ENCODE measurements at regions not wholly inside any gene's neighbourhood (a gene's known extent, or its start where the extent isn't known, plus 50 kb on each side); places are given as distances from the start of the nearest gene placed in this dataset.

- TF ChIP-seq CBX3 (IDR thresholded peaks at IDR 0.05; ENCODE audit: borderline replicate concordance in 1 of 2, low read length in 2 of 2), result 0 out of 3 replicates have a peak, but pooled peaks of 1 of the 2 experiments have one; percentile 44
- no peak for TF ChIP-seq CHD4 (IDR thresholded peaks at IDR 0.05; ENCODE audit: insufficient read depth, insufficient replicate concordance, low read depth, low read length, poor library complexity, severe bottlenecking)
- TF ChIP-seq RCOR1 (IDR thresholded peaks at IDR 0.05; ENCODE audit: borderline replicate concordance in 1 of 2, low read depth in 2 of 2, low read length in 2 of 2), result peak in 1 of 2 experiments; percentile 11; a peak in 1 of 4 replicates
- TF ChIP-seq ZNF696 (CRISPR knock-in tag; conservative IDR thresholded peaks at IDR 0.05), result no peak
- TF ChIP-seq TSHZ1 (CRISPR knock-in tag; IDR thresholded peaks at IDR 0.05), result no peak
- no peak for TF ChIP-seq BCLAF1 (IDR thresholded peaks at IDR 0.05; ENCODE audit: borderline replicate concordance in 1 of 2, control insufficient read depth in 1 of 2, low read depth in 2 of 2, low read length in 1 of 2)
- no peak for TF ChIP-seq GTF2A2 (tag; IDR thresholded peaks at IDR 0.05)
- no peak for TF ChIP-seq POLR2H (tag; IDR thresholded peaks at IDR 0.05; ENCODE audit: low read depth)
- TF ChIP-seq SMARCB1 (IDR thresholded peaks at IDR 0.05; ENCODE audit: insufficient read length, low read depth), result no peak
- peak; percentile 73 for TF ChIP-seq BCOR (IDR thresholded peaks at IDR 0.05)
- no peak for TF ChIP-seq MAFK (IDR thresholded peaks at IDR 0.05; ENCODE audit: low read length)
- no peak for TF ChIP-seq ZNF134 (CRISPR knock-in tag; conservative IDR thresholded peaks at IDR 0.05)
- TF ChIP-seq CTCF (IDR thresholded peaks at IDR 0.05 in 2 of 3, conservative IDR thresholded peaks at IDR 0.05 in 1 of 3; ENCODE audit: insufficient read depth in 2 of 3, low read depth in 1 of 3, low read length in 3 of 3), result no peak
- TF ChIP-seq ZNF24 (IDR thresholded peaks at IDR 0.05), result no peak
- TF ChIP-seq MIER1 (IDR thresholded peaks at IDR 0.05; ENCODE audit: low read depth), result no peak
- no peak for TF ChIP-seq DACH1 (IDR thresholded peaks at IDR 0.05; ENCODE audit: partially characterized antibody)
- TF ChIP-seq CREB1 (IDR thresholded peaks at IDR 0.05), result no peak
- TF ChIP-seq CREB1 (CRISPR knock-in tag; IDR thresholded peaks at IDR 0.05), result no peak
- peak; percentile 20 for TF ChIP-seq PHF20 (IDR thresholded peaks at IDR 0.05; ENCODE audit: partially characterized antibody)
- TF ChIP-seq FUS (optimal IDR thresholded peaks at IDR 0.05; ENCODE audit: low read depth, low read length), result no peak
These were observed 149.4 kb upstream of the NDUFV2 start (continued) for GRCh38 chr18:8952769-8953760.

Measured in K562 (cell line).